HG03457 (cell line): ENCODE measurements at regions not wholly inside any gene's neighbourhood (a gene's known extent, or its start where the extent isn't known, plus 50 kb on each side); places are given as distances from the start of the nearest gene placed in this dataset.
"Not testable (repeated sequence)": the region's sequence is repeated elsewhere in the genome, so short reads cannot be mapped to it uniquely, and the experiment has no call there.

Source experiments
- ATAC-seq: cut with Tn5 transposase; IDR thresholded peaks from one replicate; pipeline ENCODE4 v1.9.1; 2021; ENCODE audit warnings: moderate number of reproducible peaks; ENCODE audit not compliant: unreplicated experiment

DNA sequence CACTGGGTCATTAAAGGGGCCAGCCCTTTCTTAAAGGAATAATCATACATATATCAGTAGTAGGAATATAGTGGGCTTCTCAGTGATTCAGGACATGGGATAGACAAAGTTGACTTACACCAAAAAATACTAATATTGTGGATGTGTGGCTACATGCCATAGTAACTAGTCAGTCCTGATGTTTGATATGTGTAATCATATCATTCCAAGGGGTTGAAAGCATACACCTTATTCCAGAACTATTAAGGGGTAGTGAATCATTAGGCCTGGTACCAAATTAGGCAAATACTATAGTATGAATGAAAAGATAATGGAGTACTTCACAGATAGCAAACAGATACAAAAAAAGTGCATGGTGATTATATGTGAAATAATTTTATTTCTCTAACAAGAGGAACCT is 814.9 kb upstream of the NRXN1 start:
- no peak for ATAC-seq

DNA sequence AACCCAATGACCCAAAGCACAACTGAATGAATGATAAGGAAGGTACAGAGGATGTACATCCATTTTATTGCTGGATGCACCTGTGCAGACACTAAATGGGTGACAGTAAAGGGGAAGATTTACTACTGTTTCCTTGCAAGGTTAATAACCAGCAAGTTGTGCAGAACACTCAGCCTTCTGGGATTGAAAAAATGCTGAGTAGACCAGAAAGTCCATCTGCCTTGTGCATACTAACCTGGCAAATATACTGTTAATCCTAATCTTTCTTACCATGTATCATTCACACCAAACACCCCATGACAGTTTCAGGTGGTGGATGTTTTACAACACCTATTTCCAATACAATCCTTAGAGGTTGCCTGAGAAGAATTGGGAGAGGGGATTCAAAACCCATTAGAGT is 814.1 kb upstream of the NRXN1 start:
- ATAC-seq, result no peak

DNA sequence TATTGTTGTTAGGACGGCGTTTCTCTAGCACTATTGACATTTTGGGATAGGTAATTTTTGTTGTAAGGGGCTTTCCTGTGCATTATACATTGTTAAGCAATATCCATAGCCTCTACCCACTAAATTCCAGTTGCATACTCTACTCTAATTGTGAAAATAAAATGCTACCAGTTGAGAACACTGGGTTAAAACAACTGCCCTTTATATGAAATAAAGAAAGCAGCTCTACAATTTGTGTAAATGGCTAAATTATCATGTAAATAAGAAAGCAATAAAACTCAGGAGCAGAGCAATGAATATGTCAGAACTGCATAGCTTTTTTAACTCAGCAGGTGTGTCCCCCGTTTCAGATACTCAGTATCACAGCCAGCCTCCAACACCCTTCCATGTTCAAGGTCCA is 812.7 kb upstream of the NRXN1 start:
- ATAC-seq, result no peak

DNA sequence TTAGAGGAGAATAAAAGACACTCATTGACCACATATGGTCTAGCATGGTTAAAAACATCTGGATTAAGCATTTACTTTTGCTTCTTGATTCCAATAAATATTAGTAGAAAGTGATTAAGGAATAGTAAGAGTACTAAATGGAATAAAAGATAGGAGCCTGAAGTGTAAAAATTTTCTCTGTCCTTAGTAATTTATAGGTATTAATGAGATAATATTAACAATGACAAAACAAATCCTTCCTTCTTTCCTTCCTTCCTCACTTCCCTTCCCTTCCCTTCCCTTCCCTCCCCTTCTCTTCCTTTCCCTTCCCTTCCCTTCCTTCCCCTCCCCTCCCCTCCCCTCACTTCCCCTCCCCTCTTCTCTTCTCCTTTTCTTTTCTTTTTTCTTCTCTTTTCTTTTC is 797.5 kb upstream of the NRXN1 start:
- ATAC-seq, result no peak

DNA sequence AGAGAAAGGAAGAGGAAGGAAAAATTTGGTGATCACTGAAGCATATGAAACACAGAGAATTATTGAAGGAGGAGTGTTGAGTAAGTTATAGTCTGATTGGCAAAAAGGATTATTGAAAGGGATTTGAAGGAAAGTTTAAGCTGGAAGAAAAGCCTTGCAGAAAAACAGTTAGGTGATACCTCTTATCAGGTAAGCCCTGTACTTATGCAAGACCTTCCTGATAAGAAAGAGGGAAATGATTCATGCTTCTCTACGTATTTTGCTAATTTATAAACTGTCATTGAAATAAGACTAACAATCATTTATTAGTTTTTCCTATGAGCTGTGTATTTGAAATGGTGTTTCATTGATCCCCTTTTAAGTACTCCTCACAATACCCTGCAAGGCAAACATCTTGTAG is 793.9 kb upstream of the NRXN1 start:
- no peak for ATAC-seq

DNA sequence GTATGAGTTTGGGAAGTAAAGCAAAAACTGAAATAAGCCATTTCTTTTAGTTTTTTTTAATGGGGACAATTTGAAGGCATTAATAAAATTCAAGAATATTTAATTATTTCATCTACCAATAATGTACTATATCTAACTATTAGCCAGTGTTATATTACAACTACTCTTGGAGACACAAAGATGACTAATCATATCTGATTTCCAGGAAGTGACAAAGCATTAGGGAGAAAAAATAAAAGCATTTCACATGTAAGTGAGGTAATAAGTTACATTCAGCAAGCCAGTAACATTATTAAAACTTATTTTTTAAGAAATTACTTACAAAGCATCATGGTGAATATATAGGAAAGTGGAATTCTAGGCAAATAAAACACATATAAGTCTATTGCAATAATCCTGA is 781.3 kb upstream of the NRXN1 start:
- no peak for ATAC-seq

DNA sequence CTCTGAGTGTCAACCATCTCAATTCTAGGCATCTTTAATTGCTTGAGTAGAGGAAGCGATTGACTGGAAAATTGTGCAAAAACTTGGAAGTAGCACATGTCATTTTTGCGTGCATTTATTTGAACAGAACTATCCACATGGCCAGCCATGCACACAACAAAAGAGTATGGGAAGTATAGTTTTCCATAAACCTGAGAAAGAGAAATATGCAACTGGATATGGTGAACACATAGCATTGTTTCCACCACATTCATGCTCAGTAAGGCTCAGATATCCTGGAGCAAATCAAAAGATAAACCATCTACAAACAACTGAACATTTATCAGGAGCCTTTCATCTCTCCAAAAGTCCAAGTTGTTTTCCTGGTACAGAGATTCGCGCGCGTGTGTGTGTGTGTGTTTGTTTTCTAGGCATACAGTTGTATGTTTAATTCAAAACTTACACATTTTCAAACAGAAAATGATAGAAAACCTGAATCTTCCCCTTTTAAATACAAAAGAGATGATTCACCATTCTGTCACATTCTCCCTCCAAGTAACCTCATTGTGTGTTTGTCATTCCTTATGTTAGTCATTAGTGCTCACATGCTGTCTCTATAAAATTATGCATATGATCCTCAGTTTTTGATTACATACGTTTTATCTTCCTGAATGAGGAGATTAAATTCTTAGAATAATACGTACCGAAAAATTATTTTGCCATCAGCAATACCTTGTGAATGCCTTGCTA is 780.4 kb upstream of the NRXN1 start:
- no peak for ATAC-seq

DNA sequence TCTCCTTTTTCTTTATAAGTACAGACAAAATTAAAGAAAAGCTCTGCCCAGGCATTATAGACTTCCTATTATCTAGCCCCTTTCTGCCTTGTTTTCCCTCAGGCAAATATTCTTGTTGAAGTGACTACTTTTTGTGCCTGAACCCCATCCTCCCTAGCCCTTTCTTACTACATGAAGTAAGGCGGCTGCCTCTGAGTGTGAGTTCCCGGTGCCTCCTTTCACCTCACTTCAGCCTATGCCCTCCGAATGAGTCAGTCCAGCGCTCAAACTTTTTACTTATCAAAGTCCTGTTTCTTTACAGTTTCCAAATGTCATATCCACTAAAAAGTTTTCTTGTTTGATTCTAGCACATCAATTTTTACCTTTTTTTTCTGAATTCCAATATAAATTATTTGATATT is 778.3 kb upstream of the NRXN1 start:
- no peak for ATAC-seq

DNA sequence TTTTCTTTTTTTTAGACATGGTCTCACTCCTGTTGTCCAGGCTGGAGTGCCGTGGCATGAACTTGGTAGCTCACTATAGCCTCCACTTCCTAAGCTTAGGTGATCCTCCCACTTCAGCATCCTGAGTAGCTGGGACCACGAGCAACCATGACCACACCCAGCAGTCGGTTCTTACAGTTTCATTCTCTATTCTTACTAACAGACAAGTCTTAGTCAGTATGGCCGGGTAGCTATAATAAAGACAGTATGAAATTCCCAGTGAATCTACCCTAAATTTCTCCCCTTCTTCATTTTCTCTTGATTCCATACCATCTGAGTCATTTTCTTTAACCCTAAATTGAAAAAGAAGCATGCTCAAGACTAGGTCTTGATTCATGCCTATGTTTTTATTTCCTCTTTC is 775.3 kb upstream of the NRXN1 start:
- no peak for ATAC-seq

DNA sequence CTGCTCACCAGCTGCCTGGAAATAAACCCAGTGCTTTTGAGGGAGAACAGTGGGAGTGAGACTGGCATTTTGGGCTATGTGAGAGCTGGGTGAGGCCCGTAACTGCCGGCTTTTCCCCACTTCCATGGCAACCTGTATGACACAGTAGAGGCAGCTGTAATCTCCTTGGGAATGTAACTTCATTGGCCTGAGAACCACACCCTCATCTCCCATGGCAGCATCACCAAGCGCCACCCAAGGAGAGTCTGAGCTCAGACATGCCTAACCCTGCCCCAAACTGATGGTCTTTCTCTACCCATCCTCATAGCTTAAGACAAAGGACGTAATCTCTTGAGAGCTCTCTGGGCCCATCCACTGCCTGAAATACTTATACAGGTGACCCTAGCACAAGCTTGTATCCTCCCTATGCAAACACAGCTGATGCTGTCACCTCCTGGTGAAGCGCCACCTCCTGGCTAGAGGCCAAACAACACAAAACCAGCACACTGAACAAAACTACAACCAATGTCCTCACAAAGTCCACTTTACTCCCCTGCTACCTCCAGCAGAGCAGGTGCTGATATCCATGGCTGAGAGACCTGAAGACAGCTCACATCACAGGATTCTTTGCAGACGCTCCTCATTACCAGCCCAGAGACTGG is 763.4 kb upstream of the NRXN1 start:
- no peak for ATAC-seq

DNA sequence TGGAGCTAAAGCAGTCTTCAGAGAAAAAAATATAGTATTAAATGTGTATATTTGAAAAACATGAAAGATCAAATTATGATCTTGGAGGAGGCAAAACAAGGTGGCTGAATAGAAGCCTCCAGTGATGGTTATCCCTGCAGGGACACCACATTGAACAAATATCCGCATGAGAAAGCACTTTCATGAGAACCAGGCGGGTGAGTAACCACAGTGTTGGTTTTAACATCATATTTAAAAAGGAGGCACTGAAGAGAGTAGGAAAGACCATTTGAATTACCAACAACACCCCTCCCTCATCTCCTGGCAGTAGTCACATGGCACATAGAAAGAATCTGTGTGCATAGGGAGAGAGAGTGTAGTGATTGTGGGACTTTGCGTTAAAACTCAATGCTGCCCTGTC is 759.6 kb upstream of the NRXN1 start:
- ATAC-seq, result no peak

DNA sequence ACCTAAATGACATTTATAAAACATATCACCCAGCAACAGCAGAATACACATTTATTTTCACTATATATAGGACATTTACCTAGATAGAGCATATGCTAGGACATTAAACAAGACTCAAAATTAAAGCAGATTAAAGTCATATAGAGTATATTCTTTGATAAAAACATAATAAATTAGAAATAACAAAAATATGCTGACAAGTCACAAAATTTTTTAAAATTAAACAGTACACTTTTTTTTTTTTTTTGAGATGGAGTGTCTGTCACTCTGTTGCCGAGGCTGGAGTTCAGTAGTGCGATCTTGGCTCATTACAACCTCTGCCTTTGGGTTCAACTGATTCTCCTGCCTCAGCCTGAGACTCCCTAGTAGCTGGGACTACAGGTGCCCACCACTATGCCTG is 758.9 kb upstream of the NRXN1 start:
- no peak for ATAC-seq

DNA sequence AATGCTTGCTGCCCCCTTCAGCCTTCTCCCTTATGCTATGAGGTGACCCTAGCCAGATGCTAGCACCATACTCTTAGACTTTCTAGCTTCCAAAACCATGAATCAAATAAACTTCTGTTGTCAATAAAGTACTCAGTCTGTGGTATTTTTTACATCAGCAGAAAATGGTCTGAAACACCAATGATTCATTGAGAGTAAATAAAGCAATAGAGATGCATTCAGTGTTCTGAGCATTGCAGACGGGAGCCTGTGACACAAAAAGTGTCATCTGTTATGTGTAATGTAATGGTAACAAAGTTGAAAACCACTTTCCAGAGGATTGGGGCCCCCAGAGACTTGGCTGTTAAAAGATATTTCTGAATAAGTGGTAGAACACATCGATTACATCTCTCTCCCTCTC is 758.0 kb upstream of the NRXN1 start:
- ATAC-seq, result no peak

DNA sequence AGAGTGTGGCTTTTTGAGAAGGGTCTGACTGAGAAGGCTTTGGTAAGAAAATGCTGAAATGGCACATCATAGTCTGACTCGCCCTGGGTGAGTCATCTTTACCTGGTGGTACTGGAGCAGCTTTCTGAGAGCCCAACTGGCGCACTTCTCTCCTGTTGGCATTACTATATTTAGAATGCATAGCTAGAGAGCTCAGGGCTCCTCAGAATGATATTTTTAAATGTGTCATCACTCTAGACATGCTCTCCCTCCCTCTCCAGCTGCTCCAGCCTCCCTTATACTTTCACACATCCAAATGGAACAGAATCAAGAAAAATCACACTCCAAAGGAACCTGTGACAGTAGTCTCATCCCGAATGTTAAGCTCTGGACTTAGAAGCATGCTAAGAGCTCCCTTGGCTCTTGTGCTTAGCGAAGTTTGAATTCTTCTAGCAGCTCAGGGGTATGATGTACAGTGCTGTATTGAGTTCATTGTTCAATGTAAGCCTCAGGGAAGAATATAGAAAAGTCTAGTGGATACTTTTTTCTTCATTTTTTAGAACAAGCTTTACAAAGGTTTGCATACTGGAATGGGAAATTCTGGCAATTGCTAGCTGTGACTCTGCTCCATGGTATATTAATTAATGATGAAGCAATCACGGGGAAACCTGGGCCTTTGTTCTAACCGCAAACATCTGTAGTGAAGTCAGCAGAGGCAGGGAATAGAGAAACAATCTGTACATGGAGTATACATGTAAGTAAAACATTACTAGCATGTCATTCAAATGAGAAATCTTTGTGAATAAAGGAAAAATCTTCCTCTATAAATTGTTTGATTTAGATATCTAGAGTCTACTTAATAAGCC is 751.2 kb upstream of the NRXN1 start:
- ATAC-seq, result no peak

DNA sequence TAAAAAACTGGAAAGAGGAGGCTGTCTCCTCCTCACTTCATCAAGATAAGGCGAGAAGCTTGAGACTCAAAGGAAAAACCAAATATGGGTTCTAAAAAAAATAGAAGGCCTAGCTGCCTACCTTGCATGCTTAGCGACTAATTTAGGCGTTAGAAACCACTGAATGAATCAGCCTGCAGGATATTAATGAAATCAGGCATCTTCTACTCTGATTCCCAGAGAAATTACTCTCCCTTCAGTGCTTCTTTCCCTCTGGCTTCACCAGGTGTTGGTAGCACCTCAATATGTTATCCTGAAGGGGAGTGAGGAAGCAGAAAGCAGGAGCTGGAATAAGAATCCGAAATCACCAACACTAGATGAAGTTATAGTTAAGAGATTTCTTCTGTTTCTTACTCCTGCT is 749.8 kb upstream of the NRXN1 start:
- no peak for ATAC-seq

DNA sequence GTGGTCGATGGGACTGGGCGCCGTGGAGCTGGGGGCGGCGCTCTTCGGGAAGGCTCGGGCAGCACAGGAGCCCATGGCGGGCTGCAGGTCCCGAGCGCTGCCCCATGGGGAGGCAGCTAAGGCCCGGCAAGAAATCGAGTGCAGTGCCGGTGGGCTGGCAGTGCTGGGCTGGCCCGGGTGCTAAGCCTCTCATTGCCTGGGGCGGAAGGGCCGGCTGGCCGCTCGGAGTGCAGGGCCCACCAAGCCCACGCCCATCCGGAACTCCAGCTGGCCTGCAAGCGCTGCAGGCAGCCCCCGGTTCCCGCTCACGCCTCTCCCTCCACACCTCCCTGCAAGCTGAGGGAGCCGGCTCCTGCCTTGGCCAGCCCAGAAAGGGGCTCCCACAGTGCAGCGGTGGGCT is 748.4 kb upstream of the NRXN1 start:
- no peak for ATAC-seq

DNA sequence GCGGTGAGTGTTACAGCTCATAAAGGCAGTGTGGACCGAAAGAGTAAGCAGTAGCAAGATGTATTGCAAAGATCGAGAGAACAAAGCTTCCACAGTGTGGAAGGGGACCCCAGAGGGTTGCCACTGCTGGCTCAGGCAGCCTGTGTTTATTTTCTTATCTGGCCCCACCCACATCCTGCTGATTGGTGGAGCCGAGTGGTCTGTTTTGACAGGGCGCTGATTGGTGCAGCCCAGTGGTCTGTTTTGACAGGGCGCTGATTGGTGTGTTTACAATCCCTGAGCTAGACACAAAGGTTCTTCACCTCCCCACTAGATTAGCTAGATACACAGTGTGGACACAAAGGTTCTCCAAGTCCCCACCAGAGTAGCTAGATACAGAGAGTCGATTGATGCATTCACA is 747.8 kb upstream of the NRXN1 start:
- ATAC-seq, result not testable (repeated sequence)

DNA sequence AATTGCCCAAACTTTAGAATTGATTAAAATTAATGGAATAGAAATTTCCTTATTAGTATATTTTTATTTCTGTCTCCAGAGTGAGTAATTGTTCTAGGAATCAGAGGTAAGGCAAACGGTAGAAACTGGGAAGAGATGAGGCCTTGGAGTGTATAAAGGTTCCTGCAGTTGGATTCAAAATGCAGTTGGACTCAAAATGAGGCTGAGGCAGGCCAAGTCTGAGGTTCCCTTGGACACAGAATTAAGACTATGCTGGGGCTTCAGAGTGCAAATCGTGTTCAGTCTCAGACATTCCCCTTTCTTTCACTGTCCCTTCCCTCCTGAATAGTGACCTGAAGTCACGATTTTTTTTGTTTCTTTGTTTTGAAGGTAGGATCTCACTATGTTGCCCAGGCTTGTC is 746.9 kb upstream of the NRXN1 start:
- no peak for ATAC-seq

DNA sequence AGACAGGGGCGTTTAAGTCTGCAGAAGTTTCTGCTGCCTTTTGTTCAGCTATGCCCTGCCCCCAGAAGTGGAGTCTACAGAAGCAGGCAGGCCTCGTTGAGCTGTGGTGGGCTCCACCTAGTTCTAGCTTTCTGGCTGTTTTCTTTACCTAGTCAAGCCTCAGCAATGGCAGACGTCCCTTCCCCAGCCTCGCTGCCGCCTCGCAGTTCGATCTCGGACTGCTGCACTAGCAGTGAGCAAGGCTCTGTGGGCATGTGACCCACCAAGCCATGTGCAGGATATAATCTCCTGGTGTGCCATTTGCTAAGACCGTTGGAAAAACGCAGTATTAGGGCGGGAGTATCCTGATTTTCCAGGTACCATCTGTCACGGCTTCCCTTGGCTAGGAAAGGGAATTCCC is 742.7 kb upstream of the NRXN1 start:
- ATAC-seq, result not testable (repeated sequence)

DNA sequence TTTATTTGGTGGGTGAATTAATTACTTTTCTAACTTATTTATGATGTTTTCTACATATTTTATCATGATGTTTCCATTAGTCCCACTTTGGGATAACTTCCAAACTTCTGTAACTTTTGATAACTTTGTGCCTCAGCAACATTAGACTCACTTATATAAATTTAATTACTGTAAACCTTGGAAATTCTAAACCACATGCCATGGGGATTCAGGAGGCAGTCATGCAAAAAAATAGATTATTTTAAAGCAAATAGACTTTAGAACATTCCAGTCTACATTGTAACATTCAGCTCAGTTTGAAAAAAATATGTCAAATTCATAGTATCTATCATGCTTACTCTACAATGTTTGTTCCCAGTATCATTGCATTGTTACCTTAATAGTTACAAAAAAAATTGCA is 728.5 kb upstream of the NRXN1 start:
- no peak for ATAC-seq

DNA sequence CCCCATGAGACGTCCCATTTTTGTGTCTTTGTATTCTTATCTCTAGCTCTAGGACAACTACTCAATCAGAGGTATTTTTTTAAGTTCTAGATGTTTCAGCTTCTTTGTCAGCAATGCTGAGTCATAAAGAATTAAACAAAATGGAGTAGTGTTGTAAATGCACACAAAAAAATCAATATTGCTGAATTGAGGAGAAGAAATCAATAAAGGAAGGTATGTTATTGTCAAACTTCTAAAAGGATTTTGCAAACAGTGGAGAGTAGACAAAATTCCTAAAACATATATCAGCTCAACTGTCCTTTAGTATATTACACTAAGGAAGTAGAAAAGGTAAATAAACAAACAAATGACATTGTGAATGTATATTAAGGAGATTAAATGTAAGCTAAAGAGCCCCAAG is 726.1 kb upstream of the NRXN1 start:
- no peak for ATAC-seq

DNA sequence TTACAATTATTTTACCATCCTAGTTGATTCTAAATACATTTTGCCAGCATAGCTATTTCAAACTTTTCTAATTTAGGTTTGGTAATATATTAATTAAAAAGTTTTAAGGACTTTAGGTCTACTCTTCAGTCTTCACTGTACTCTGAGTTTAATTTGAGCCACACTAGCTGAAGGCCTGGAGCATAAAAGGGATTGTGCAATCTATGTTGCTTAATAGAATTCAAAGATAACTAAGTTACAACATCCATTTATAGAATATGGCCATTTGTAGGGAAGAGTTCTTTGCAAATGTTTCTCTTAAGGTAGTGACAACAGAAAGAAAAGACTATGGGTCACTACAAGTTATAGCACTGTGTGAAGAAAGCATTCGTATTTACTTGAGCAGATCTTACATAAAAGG is 702.2 kb upstream of the NRXN1 start:
- ATAC-seq, result no peak
